ENCODE measurements at regions not wholly inside any gene's neighbourhood (a gene's known extent, or its start where the extent isn't known, plus 50 kb on each side); places are given as distances from the start of the nearest gene placed in this dataset.

DNA sequence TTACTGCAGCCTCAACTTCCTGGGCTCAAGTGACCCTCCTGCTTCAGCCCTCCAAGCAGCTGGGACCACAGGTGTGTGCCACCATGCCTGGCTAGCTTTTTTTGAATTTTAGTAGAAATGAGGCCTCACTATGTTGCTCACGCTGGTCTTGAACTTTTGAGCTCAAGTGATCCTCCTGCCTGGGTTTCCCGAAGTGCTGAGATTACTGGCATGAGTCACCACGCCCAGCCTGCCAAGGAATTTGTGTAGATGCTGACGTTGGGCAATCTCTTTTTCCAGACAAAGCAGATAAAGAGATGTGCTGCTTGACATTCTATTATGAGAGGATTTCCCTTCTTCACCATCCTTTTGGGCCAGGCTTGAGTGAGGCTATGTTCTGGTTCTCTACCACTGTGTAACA, 254.5 kb upstream of the RPS6KA3 start:
- Histone ChIP-seq H4K20me1 (ENCODE audit: insufficient read depth, low read length) (no peaks in the 10 kb centered on the region), H3K36me3 (ENCODE audit: insufficient read depth, low read length) (no peaks in the 10 kb centered on the region), H3K79me2 (ENCODE audit: insufficient read depth, low read depth, low read length) (no peaks in the 10 kb centered on the region), H3K4me3 (ENCODE audit: low read depth, low read length, poor library complexity, severe bottlenecking) (no peak overlapping the region), H3K9me2 (ENCODE audit: insufficient read depth, low read length) (no peaks in the 10 kb centered on the region), H3K9me3 (ENCODE audit: low read length) (no peaks in the 10 kb centered on the region), H3K4me2 (ENCODE audit: low read length) (no peak overlapping the region), H3K27ac (ENCODE audit: low read depth, low read length, poor library complexity, severe bottlenecking) (no peak overlapping the region), H3K4me1 (ENCODE audit: insufficient read depth, low read length, poor library complexity, severe bottlenecking) (no peaks in the 10 kb centered on the region), H2AFZ (ENCODE audit: low read length) (no peak overlapping the region)
- BruUV-seq (replicated peaks) = no TSS peak
- CTCF ChIA-PET (ENCODE audit: unreplicated experiment) = no interaction called here
- DNase-seq (ENCODE audit: low spot score) = no peak
- intact Hi-C loops (cut with micrococcal nuclease; ENCODE audit: unreplicated experiment) = no loop called here
- no peak for TF ChIP-seq EZH2phosphoT487 (IDR thresholded peaks at IDR 0.05; ENCODE audit: borderline replicate concordance, low read depth, low read length)
- TF ChIP-seq, protein P1, sequence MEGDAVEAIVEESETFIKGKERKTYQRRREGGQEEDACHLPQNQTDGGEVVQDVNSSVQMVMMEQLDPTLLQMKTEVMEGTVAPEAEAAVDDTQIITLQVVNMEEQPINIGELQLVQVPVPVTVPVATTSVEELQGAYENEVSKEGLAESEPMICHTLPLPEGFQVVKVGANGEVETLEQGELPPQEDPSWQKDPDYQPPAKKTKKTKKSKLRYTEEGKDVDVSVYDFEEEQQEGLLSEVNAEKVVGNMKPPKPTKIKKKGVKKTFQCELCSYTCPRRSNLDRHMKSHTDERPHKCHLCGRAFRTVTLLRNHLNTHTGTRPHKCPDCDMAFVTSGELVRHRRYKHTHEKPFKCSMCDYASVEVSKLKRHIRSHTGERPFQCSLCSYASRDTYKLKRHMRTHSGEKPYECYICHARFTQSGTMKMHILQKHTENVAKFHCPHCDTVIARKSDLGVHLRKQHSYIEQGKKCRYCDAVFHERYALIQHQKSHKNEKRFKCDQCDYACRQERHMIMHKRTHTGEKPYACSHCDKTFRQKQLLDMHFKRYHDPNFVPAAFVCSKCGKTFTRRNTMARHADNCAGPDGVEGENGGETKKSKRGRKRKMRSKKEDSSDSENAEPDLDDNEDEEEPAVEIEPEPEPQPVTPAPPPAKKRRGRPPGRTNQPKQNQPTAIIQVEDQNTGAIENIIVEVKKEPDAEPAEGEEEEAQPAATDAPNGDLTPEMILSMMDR (conservative IDR thresholded peaks at IDR 0.05; ENCODE audit: low read length) = no peak
- POLR2A ChIA-PET = interaction anchor here (0.6 to 2.1 kb wide), 2 partner anchors 14 to 48 kb away, joined by 3 to 4 read pairs; no protein-coding TSS in a partner anchor

DNA sequence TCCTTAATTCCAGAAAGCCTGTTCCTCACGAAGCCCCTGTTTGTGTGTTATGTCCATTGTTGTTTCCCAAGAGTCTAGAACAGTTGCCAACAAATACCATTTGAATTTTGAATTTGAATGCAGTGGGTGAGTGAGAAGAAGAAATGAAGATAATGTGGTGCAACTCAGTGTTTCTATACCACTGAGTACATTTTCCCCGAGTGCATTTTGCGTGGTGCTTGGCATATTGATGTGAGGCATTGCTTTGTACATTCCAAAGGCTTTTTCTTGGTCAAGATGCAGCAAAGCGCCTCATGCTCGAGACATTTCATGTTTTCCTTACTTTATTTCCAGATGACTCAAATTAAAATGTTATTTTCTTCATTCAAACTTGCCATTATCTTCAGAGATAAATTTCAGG, 253.1 kb upstream of the RPS6KA3 start:
- no peaks in the 10 kb centered on the region for H4K20me1 ChIP-seq (ENCODE audit: insufficient read depth, low read length)
- no peak overlapping the region for H3K4me2 ChIP-seq (ENCODE audit: low read length)
- H3K9me2 ChIP-seq (ENCODE audit: insufficient read depth, low read length) = no peaks in the 10 kb centered on the region
- no TSS peak for BruUV-seq (replicated peaks)
- ChIA-PET CTCF (ENCODE audit: unreplicated experiment) (no interaction called here), POLR2A (interaction anchor here (2.1 kb wide), 1 partner anchor 13 kb away, joined by 4 read pairs; no protein-coding TSS in a partner anchor)
- no peaks in the 10 kb centered on the region for H3K4me1 ChIP-seq (ENCODE audit: insufficient read depth, low read length, poor library complexity, severe bottlenecking)
- no peaks in the 10 kb centered on the region for H3K36me3 ChIP-seq (ENCODE audit: insufficient read depth, low read length)
- intact Hi-C loops (cut with micrococcal nuclease; ENCODE audit: unreplicated experiment) = no loop called here
- H3K9me3 ChIP-seq (ENCODE audit: low read length) = no peaks in the 10 kb centered on the region
- H3K4me3 ChIP-seq (ENCODE audit: low read depth, low read length, poor library complexity, severe bottlenecking) = no peak overlapping the region
- H3K79me2 ChIP-seq (ENCODE audit: insufficient read depth, low read depth, low read length) = no peaks in the 10 kb centered on the region
- DNase-seq (ENCODE audit: low spot score) = no peak
- no peak overlapping the region for H3K27ac ChIP-seq (ENCODE audit: low read depth, low read length, poor library complexity, severe bottlenecking)
- H2AFZ ChIP-seq (ENCODE audit: low read length) = no peak overlapping the region
- TF ChIP-seq, protein P1 (conservative IDR thresholded peaks at IDR 0.05; ENCODE audit: low read length) = no peak
- TF ChIP-seq EZH2phosphoT487 (IDR thresholded peaks at IDR 0.05; ENCODE audit: borderline replicate concordance, low read depth, low read length) = no peak

DNA sequence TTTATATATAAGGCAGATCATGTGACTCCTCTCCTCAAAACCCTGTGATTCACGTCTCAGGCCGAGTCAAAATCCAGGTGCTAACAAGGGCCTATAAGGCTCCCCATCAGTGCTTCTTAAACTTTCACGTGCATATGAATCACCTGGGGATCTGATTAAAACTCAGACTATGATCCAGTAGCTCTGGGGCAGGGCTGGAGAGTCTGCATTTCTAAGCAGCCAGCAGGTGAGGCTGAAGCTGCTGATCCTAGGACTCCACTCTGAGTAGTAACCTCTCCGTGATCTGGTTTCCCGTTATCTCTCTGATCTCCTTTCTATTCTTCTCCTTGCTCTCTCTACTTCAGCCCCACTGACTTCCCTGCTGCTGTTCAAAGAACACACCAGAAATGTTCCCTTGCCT, 252.4 kb upstream of the RPS6KA3 start:
- Histone ChIP-seq H2AFZ (ENCODE audit: low read length) (no peak overlapping the region), H3K4me2 (ENCODE audit: low read length) (no peak overlapping the region), H3K9me3 (ENCODE audit: low read length) (no peaks in the 10 kb centered on the region), H3K27ac (ENCODE audit: low read depth, low read length, poor library complexity, severe bottlenecking) (no peak overlapping the region), H4K20me1 (ENCODE audit: insufficient read depth, low read length) (no peaks in the 10 kb centered on the region), H3K36me3 (ENCODE audit: insufficient read depth, low read length) (no peaks in the 10 kb centered on the region), H3K4me3 (ENCODE audit: low read depth, low read length, poor library complexity, severe bottlenecking) (no peak overlapping the region), H3K4me1 (ENCODE audit: insufficient read depth, low read length, poor library complexity, severe bottlenecking) (no peaks in the 10 kb centered on the region), H3K79me2 (ENCODE audit: insufficient read depth, low read depth, low read length) (no peaks in the 10 kb centered on the region), H3K9me2 (ENCODE audit: insufficient read depth, low read length) (no peaks in the 10 kb centered on the region)
- intact Hi-C loops (cut with micrococcal nuclease; ENCODE audit: unreplicated experiment) = no loop called here
- no peak for DNase-seq (ENCODE audit: low spot score)
- ChIA-PET CTCF (ENCODE audit: unreplicated experiment) (no interaction called here), POLR2A (interaction anchor here (2.1 kb wide), 1 partner anchor 12 kb away, joined by 4 read pairs; no protein-coding TSS in a partner anchor)
- TF ChIP-seq, protein P1 (conservative IDR thresholded peaks at IDR 0.05; ENCODE audit: low read length) = no peak
- TF ChIP-seq EZH2phosphoT487 (IDR thresholded peaks at IDR 0.05; ENCODE audit: borderline replicate concordance, low read depth, low read length) = no peak
- BruUV-seq (replicated peaks) = no TSS peak
